H1 (cell line): ENCODE measurements at regions not wholly inside any gene's neighbourhood (a gene's known extent, or its start where the extent isn't known, plus 50 kb on each side); places are given as distances from the start of the nearest gene placed in this dataset.

Source experiments
- CTCF ChIA-PET: fragments of 300-600 bp; sonication (Branson Sonifier 250); formaldehyde crosslinking; loops from one replicate; lab custom pipeline; 2021; ENCODE audit not compliant: partially characterized antibody; lab: Charles Lee
- POLR2A ChIA-PET: fragments of 300-600 bp; sonication (Branson Sonifier 250); formaldehyde crosslinking; loops from one replicate; lab custom pipeline; 2021; ENCODE audit warnings: inconsistent platforms; ENCODE audit not compliant: partially characterized antibody; lab: Charles Lee
- DNase-seq, 2 experiments: peaks; one replicate each; pipeline versions ENCODE4 v3.0.0 to v3.0.0-alpha.2; 2010 to 2022; ENCODE audit warnings: low spot score in 2 of 2, low read depth in 1 of 2, mixed read lengths in 1 of 2
- FAIRE-seq: peaks from 2 replicates; lab custom pipeline; 2011; peaks lifted over from hg19 to GRCh38; lab: Jason Lieb, UNC
- H2AFZ ChIP-seq: 2 replicates; pipeline ENCODE4 v1.8.1; 2012; ENCODE audit warnings: low read length, inconsistent platforms
- H2AK5ac ChIP-seq: 2 replicates; pipeline ENCODE4 v1.6.1; 2013; ENCODE audit warnings: low read depth, low read length
- H2BK120ac ChIP-seq: replicated peaks from 2 replicates; pipeline ENCODE3; 2013; ENCODE audit warnings: low read depth, low read length, inconsistent platforms
- H2BK12ac ChIP-seq: 2 replicates; pipeline ENCODE4 v1.6.1; 2013; ENCODE audit warnings: low read depth, low read length
- H2BK15ac ChIP-seq: 2 replicates; pipeline ENCODE4 v1.6.1; 2013; ENCODE audit warnings: low read length
- H2BK20ac ChIP-seq: 2 replicates; pipeline ENCODE4 v1.6.1; 2013; ENCODE audit warnings: low read length
- H2BK5ac ChIP-seq: 2 replicates; pipeline ENCODE4 v1.6.1; 2013; ENCODE audit warnings: low read depth, low read length
- H3K14ac ChIP-seq: 2 replicates; pipeline ENCODE4 v1.6.1; 2013; ENCODE audit warnings: inconsistent platforms; ENCODE audit not compliant: insufficient read length
- H3K18ac ChIP-seq: 2 replicates; pipeline ENCODE4 v1.6.1; 2013; ENCODE audit warnings: low read length; ENCODE audit errors: extremely low read depth
- H3K23ac ChIP-seq: 2 replicates; pipeline ENCODE4 v1.6.1; 2013; ENCODE audit warnings: inconsistent platforms; ENCODE audit not compliant: insufficient read length
- H3K23me2 ChIP-seq: 2 replicates; pipeline ENCODE4 v1.6.1; 2013; ENCODE audit warnings: low read depth, low read length
- H3K27ac ChIP-seq: 2 replicates; pipeline ENCODE4 v1.6.1; 2011; ENCODE audit warnings: low read depth, low read length, inconsistent platforms
- H3K27me3 ChIP-seq, 4 experiments: replicated peaks in 1 of 4; 1 replicate in 1 of 4; 2 replicates in 3 of 4; pipeline versions ENCODE4 v1.6.1 to v1.8.1; 2011 to 2013; ENCODE audit warnings: low read length in 3 of 4, mild to moderate bottlenecking in 3 of 4, inconsistent platforms in 2 of 4, mixed read lengths in 2 of 4, moderate library complexity in 1 of 4; ENCODE audit not compliant: control insufficient read depth in 3 of 4, insufficient read depth in 3 of 4; ENCODE audit errors: extremely low read depth in 1 of 4
- H3K36me3 ChIP-seq, 4 experiments: 2 replicates each; pipeline versions ENCODE4 v1.6.1 to v1.8.1; 2011 to 2013; ENCODE audit warnings: mild to moderate bottlenecking in 4 of 4, low read length in 3 of 4, moderate library complexity in 2 of 4, control low read depth in 1 of 4, inconsistent platforms in 1 of 4; ENCODE audit not compliant: insufficient read depth in 4 of 4, control insufficient read depth in 2 of 4
- H3K4ac ChIP-seq: replicated peaks from 2 replicates; pipeline ENCODE3; 2013; ENCODE audit warnings: low read length, low read depth, mixed read lengths, inconsistent platforms; ENCODE audit not compliant: insufficient read length
- H3K4me1 ChIP-seq, 4 experiments: replicated peaks in 1 of 4; 1 replicate in 1 of 4; 2 replicates in 3 of 4; pipeline versions ENCODE4 v1.6.1 to v1.8.1; 2011 to 2013; ENCODE audit warnings: low read length in 3 of 4, inconsistent platforms in 2 of 4, mixed read lengths in 1 of 4; ENCODE audit not compliant: insufficient read depth in 4 of 4, control insufficient read depth in 3 of 4
- H3K4me2 ChIP-seq, 2 experiments: 2 replicates each; pipeline versions ENCODE4 v1.6.1 to v1.8.1; 2011 to 2013; ENCODE audit warnings: low read depth in 2 of 2, low read length in 2 of 2, control low read depth in 1 of 2, inconsistent platforms in 1 of 2, mild to moderate bottlenecking in 1 of 2; ENCODE audit not compliant: insufficient read depth in 1 of 2
- H3K4me3 ChIP-seq, 4 experiments: fragments of 200-600, 300-600 bp in 1 of 4; sonication (generic), shearing (Covaris generic), sonication (Bioruptor Twin) in 1 of 4; 2 replicates each; pipeline versions ENCODE4 v1.5.1 to v1.8.1; 2011 to 2016; ENCODE audit warnings: low read length in 4 of 4, low read depth in 3 of 4, control low read depth in 2 of 4, inconsistent platforms in 2 of 4, mild to moderate bottlenecking in 2 of 4, mixed read lengths in 1 of 4, moderate library complexity in 1 of 4; ENCODE audit not compliant: insufficient read depth in 2 of 4; ENCODE audit errors: extremely low read depth in 1 of 4
- H3K56ac ChIP-seq: replicated peaks from 2 replicates; pipeline ENCODE3; 2013; ENCODE audit warnings: low read depth, mild to moderate bottlenecking, mixed read lengths, low read length, inconsistent platforms; ENCODE audit not compliant: insufficient read length
- H3K79me1 ChIP-seq: 2 replicates; pipeline ENCODE4 v1.6.1; 2013; ENCODE audit warnings: low read depth, low read length, control low read depth
- H3K79me2 ChIP-seq, 2 experiments: 2 replicates each; pipeline versions ENCODE4 v1.6.1 to v1.8.1; 2012 to 2013; ENCODE audit warnings: low read length in 2 of 2, mild to moderate bottlenecking in 2 of 2, inconsistent platforms in 1 of 2; ENCODE audit not compliant: insufficient read depth in 2 of 2, control insufficient read depth in 1 of 2
- H3K9ac ChIP-seq, 4 experiments: replicated peaks in 1 of 4; 1 replicate in 1 of 4; 2 replicates in 3 of 4; pipeline versions ENCODE4 v1.6.1 to v1.8.1; 2011 to 2013; ENCODE audit warnings: low read depth in 3 of 4, low read length in 3 of 4, control low read depth in 2 of 4, mild to moderate bottlenecking in 2 of 4, moderate library complexity in 2 of 4, inconsistent platforms in 1 of 4; ENCODE audit errors: extremely low read depth in 1 of 4
- H3K9me3 ChIP-seq, 2 experiments: 2 replicates each; pipeline versions ENCODE4 v1.6.1 to v1.8.1; 2012 to 2013; ENCODE audit warnings: mild to moderate bottlenecking in 2 of 2, moderate library complexity in 2 of 2, control low read depth in 1 of 2, inconsistent platforms in 1 of 2, low read depth in 1 of 2, low read length in 1 of 2, mixed read lengths in 1 of 2; ENCODE audit not compliant: insufficient read depth in 2 of 2
- H4K20me1 ChIP-seq, 2 experiments: replicated peaks in 1 of 2; 2 replicates each; pipeline versions ENCODE3 to v1.8.1; 2011 to 2013; ENCODE audit warnings: inconsistent platforms in 2 of 2, low read length in 2 of 2, mild to moderate bottlenecking in 1 of 2; ENCODE audit not compliant: insufficient read depth in 2 of 2, control insufficient read depth in 1 of 2
- H4K5ac ChIP-seq: 2 replicates; pipeline ENCODE4 v1.6.1; 2013; ENCODE audit warnings: low read length, low read depth, mixed read lengths, inconsistent platforms; ENCODE audit not compliant: insufficient read length
- H4K8ac ChIP-seq: 2 replicates; pipeline ENCODE4 v1.8.0; 2013; ENCODE audit warnings: mild to moderate bottlenecking, moderate library complexity, low read length, inconsistent platforms; ENCODE audit not compliant: insufficient read depth; ENCODE audit errors: extremely low read depth
- H4K91ac ChIP-seq: replicated peaks from 2 replicates; pipeline ENCODE3; 2013; ENCODE audit warnings: low read length, mixed read lengths, inconsistent platforms; ENCODE audit not compliant: insufficient read length
- HDAC2 ChIP-seq, 2 experiments: fragments of 300-600 bp in 1 of 2; sonication (generic) in 1 of 2; IDR thresholded peaks; 2 replicates each; pipeline ENCODE4 v1.6.1; 2011 to 2012; ENCODE audit warnings: low read depth in 2 of 2, low read length in 2 of 2, mild to moderate bottlenecking in 2 of 2, moderate library complexity in 2 of 2, borderline replicate concordance in 1 of 2, inconsistent platforms in 1 of 2

DNA sequence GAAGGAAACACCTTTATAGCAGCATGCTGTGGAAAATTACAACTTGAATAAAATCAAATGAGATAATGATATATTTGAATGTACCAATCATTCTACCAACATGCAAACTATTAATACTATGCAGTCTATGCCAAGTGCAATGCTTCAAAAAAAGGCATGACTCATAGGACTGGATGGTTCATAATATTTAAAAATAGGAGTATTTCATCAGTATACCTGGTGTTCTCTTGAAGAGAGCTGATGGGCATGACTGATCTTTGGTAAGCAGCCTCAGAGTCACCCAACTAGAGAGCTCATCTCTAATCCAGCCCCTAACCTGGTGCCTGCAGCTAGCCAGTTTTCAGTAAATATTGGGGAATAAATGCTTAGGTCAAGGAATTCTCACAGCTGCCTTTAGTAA lies 434.7 kb upstream of the ARRDC4 start:
- ChIA-PET CTCF (interaction anchor here (0.7 to 0.9 kb wide), 2 partner anchors 219 to 537 kb away, joined by 3 read pairs; no protein-coding TSS in a partner anchor), POLR2A (no interaction called here)
- no peak overlapping the region for H3K9ac ChIP-seq
- no peak overlapping the region for H3K27ac ChIP-seq
- no peaks in the 10 kb centered on the region for H3K79me2 ChIP-seq
- H2BK120ac ChIP-seq = no peak overlapping the region
- no peaks in the 10 kb centered on the region for H3K27me3 ChIP-seq
- no peak overlapping the region for H3K4ac ChIP-seq
- no peak overlapping the region for H2BK5ac ChIP-seq
- no peak overlapping the region for H4K8ac ChIP-seq
- H3K14ac ChIP-seq = no peak overlapping the region
- no peak overlapping the region for H2BK15ac ChIP-seq
- no peaks in the 10 kb centered on the region for H3K23me2 ChIP-seq
- no peak overlapping the region for H3K56ac ChIP-seq
- H3K36me3 ChIP-seq = no peaks in the 10 kb centered on the region
- no peaks in the 10 kb centered on the region for H3K4me1 ChIP-seq
- no peaks in the 10 kb centered on the region for H4K20me1 ChIP-seq
- no peak overlapping the region for H3K4me3 ChIP-seq
- no peak overlapping the region for H4K5ac ChIP-seq
- no peak overlapping the region for H4K91ac ChIP-seq
- H2AFZ ChIP-seq = no peak overlapping the region
- H3K9me3 ChIP-seq = no peaks in the 10 kb centered on the region
- no peak overlapping the region for H3K23ac ChIP-seq
- FAIRE-seq = no peak
- H2BK20ac ChIP-seq = no peak overlapping the region
- H2BK12ac ChIP-seq = no peak overlapping the region
- no peak overlapping the region for H3K18ac ChIP-seq
- no peak overlapping the region for H2AK5ac ChIP-seq
- no peaks in the 10 kb centered on the region for H3K79me1 ChIP-seq
- H3K4me2 ChIP-seq = no peak overlapping the region
- DNase-seq = no peak
- no peak for TF ChIP-seq HDAC2 (IDR thresholded peaks at IDR 0.05; ENCODE audit: borderline replicate concordance in 1 of 2, low read depth in 2 of 2, low read length in 2 of 2)
